GM18867 (cell line): ENCODE measurements at regions not wholly inside any gene's neighbourhood (a gene's known extent, or its start where the extent isn't known, plus 50 kb on each side); places are given as distances from the start of the nearest gene placed in this dataset.
A peak's percentile ranks its signal among the peaks of the same experiment; 100 is the strongest.
"Not testable (repeated sequence)": the region's sequence is repeated elsewhere in the genome, so short reads cannot be mapped to it uniquely, and the experiment has no call there.

Source experiments
- ATAC-seq: cut with Tn5 transposase; IDR thresholded peaks from one replicate; pipeline ENCODE4 v1.9.1; 2021; ENCODE audit warnings: mild to moderate bottlenecking, moderate library complexity; ENCODE audit not compliant: unreplicated experiment

DNA sequence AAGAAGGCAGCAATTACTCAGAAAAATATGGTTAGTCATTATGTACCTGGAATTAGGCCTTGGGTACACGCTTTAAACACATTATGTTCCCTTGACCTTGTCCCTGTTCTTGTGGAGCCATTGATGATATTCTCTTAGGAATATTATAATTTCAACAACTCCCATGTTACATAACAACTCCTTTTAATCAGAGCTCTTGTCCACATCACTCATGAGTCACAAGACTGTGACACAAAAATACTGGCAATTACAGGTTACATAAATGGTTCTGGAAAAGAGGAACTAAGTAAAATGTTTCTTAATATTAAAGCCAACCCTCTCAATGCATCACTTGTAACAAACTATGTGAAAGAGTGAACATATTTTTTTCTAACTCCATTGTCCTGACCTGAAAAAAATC, 143.8 kb upstream of the PCLO start:
- ATAC-seq = no peak

- no peak for ATAC-seq
These were observed 142.3 kb upstream of the PCLO start for GRCh38 chr7:83305027-83305426.

DNA sequence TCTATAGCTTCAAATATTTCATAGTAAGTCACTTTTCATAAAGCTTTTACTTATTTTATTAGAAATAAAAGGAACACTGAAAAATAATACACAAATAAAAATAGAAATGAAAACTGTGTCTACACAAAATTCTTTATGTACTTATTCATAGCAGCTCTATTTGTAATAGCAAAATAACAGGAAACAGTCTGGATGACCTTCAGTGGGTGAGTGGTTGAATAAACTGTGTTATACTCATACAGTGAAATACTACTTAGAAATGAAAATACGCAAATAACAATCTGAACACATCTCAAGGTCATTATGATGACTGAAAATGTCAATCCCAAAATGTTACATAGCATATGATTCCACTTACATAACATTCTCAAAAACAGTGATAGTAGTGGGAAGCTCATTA, 138.7 kb upstream of the PCLO start:
- ATAC-seq = no peak

DNA sequence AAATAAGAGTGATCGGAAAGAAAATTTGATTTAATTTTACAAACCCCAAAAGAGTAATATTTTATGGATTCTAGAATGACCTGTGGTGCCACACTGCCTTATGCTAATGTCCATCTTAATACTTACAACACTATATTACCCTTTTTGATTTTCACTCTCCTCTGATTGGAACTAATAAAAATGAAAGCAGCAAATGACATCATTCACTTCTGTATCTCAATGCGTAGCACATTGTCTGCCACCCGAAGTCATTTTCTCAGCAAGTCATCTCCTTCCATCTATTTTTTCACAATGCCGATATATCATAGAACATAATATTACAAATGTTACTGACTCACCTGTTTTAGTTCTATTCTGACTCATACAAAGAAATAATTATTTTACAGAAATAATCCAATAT, 127.5 kb upstream of the PCLO start:
- no peak for ATAC-seq

DNA sequence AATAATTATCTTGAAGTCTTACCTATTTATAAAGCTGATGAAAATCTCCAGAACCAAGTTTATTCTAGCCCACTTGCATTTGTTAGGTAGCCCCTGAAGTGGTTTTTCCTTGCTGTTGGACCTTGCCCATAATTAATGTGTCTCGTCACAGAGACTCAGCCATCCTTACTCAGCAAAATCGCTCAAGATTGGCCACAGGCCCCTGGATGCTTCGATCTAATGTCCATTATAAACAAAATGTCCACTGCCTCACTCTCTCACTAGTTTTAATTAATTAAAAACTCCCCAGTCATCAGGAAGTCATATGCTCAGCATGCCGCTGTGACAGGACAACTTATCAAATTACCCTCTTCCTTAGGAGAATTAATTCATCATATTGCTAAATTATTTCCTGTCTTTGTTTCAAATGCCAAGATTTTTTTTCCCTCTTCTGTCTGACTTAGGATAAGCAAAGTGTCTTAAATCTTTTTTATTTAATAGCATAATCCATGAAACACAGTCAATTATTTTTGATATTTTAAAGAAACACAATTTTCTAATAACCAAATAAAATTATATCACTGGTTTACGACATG, 126.8 kb upstream of the PCLO start:
- no peak for ATAC-seq

GRCh38 chr7:83280671-83281070, 118.0 kb upstream of the PCLO start:
- ATAC-seq = no peak

- no peak for ATAC-seq
These were observed 113.6 kb upstream of the PCLO start for GRCh38 chr7:83276250-83276649.

DNA sequence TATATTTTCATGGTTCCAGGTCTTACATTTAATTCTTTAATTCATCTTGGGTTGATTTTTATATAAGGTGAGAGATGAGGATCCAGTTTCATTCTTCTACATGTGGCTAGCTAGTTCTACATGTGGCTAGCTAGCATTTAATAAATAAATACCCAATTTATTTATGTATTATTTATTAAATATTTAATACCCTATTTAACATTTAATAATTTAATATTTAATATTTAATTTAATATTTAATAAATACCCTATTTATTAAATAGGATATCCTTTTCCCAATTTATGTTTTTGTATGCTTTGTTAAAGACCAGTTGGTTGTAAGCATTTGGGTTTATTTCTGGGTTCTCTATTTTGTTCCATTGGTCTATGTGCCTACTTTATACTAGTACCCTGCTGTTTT, 111.0 kb upstream of the PCLO start:
- no peak for ATAC-seq

- peak; percentile 52 for ATAC-seq
These were observed 108.8 kb upstream of the PCLO start for GRCh38 chr7:83271212-83272099.

GRCh38 chr7:83270407-83270806, 107.7 kb upstream of the PCLO start:
- no peak for ATAC-seq

DNA sequence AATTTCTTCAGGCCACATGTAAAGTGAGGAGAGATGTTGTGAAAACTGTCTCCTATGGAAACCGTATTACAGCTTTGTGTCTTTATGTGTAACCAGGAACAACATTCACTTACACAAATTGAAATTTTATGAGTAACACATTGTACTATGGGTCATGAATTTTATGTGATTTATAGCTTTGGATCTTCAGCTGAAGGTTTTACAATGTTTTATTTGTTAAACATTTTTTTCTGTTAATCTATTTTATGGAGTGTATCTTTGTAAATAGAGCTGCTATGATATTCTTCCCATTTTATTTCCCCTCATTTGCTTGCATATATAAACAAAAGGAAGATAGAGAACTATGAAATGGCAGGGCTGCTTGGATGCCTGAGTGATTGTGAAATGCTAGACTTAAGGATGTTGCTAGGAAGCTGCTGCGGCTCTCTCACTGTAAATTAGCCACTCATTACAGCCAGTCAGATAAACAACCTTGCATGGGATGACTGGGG, 104.5 kb upstream of the PCLO start:
- ATAC-seq = no peak

DNA sequence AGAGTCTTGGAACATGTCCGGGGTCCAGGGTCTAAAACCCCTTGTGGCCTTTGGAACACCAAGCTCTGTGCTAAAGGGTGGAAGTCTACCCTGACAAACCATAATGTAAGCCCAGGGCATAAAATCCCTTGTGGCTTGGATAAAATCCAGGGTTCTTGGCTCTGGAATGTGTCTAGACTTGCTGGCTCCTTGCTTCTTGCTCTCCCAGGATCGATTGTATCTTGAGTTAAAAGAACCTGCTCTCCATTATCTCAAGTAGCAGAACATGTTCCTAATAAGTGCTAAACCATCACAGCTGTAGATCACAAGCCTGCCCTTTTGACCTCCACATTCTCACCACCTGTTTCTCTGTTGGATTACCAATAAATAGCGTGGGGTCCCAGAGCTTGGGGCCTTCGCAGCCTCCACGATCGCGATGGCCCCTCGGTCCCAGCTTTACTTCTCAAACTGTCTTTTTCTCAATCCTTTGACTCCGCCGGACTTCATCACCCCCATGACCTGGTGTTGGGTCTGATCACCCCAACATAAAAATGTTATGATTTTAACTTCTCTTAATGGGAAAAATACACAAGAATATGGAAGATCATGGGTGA, 100.9 kb upstream of the PCLO start:
- not testable (repeated sequence) for ATAC-seq

DNA sequence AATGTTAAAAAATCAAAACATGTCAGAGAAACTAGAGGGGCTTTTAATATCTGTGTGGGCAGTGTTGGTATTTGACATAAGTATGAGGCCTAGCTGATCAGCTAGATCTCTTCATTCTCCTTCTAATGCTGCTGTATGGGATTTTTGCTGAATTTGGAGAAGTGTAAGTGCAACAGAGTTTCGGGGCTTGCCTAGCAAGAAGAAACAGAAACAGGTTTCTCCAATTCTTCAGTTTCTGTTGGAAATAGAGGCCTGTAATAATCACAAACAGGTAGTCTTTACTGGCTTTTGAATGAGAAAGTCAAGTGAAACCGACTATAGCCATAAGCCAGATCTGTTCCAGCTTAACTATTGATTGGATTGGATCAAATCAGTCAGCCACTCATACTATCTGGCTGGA, 96.4 kb upstream of the PCLO start:
- ATAC-seq = no peak

GRCh38 chr7:83248000-83248399, 85.3 kb upstream of the PCLO start:
- ATAC-seq = no peak

DNA sequence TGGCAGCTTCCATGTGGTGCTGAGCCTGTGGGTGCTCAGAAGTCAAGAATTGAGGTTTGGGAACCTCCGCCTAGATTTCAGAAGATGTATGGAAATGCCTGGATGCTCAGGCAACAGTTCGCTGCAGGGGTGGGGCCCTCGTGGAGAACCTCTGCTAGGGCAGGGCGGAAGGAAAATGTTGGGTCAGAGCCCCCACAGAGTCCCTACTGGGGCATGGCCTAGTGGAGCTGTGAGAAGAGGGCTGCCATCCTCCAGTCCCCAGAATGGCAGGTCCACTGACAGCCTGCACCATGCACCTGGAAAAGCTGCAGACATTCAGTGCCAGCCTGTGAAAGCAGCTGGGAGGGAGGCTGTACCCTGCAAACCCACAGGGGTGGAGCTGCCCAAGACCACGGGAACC, 56.5 kb upstream of the PCLO start:
- not testable (repeated sequence) for ATAC-seq

GRCh38 chr7:83212883-83213282, 50.2 kb upstream of the PCLO start:
- ATAC-seq = no peak
